NT2/D1 (cell line): ENCODE measurements at regions not wholly inside any gene's neighbourhood (a gene's known extent, or its start where the extent isn't known, plus 50 kb on each side); places are given as distances from the start of the nearest gene placed in this dataset.

Source experiments
- DNase-seq: peaks from one replicate; pipeline ENCODE4 v3.0.0-alpha.2; 2011; ENCODE audit warnings: low read depth, low spot score
- H3K27me3 ChIP-seq: 2 replicates; pipeline ENCODE4 v1.6.0; 2011; ENCODE audit warnings: mild to moderate bottlenecking; ENCODE audit not compliant: insufficient read length, insufficient read depth
- H3K36me3 ChIP-seq: 2 replicates; pipeline ENCODE4 v1.6.1; 2011; ENCODE audit warnings: mild to moderate bottlenecking, low read length, mixed read lengths; ENCODE audit not compliant: insufficient read depth, insufficient read length
- H3K4me1 ChIP-seq: 2 replicates; pipeline ENCODE4 v1.5.1; 2011; ENCODE audit not compliant: insufficient read depth, insufficient read length
- H3K4me3 ChIP-seq: 2 replicates; pipeline ENCODE4 v1.5.1; 2011; ENCODE audit warnings: low read depth; ENCODE audit not compliant: insufficient read length
- H3K9ac ChIP-seq: 2 replicates; pipeline ENCODE4 v1.6.0; 2011; ENCODE audit warnings: low read depth; ENCODE audit not compliant: insufficient read length
- H3K9me3 ChIP-seq: 2 replicates; pipeline ENCODE4 v1.5.1; 2011; ENCODE audit warnings: mild to moderate bottlenecking, low read length; ENCODE audit not compliant: insufficient read depth
- SUZ12 ChIP-seq: IDR thresholded peaks from 2 replicates; pipeline ENCODE4 v1.6.1; 2011; ENCODE audit not compliant: insufficient read length, insufficient read depth; ENCODE audit errors: extremely low read depth
- YY1 ChIP-seq: IDR thresholded peaks from 2 replicates; pipeline ENCODE4 v1.6.1; 2011; ENCODE audit not compliant: insufficient read length, insufficient read depth
- ZNF274 ChIP-seq: IDR thresholded peaks from 2 replicates; pipeline ENCODE4 v1.6.1; 2011; ENCODE audit warnings: mild to moderate bottlenecking, low read depth, low read length

- no peak for DNase-seq
- no peaks in the 10 kb centered on the region for H3K36me3 ChIP-seq
Observed at GRCh38 chr17:77670173-77670572, 288.3 kb upstream of the TNRC6C start.

GRCh38 chr17:77674358-77674757, 284.1 kb upstream of the TNRC6C start:
- Histone ChIP-seq H3K36me3 (no peaks in the 10 kb centered on the region), H3K9ac (no peak overlapping the region), H3K4me3 (no peak overlapping the region), H3K4me1 (peaks cover 5% of the 10 kb centered on the region), H3K27me3 (no peaks in the 10 kb centered on the region), H3K9me3 (peaks cover under 1% of the 10 kb centered on the region; the same call in 1 of the 2 replicates)
- DNase-seq: no peak
- TF ChIP-seq SUZ12 (no peak), YY1 (no peak), ZNF274 (no peak)

More at GRCh38 chr17:77670173-77670572, 288.3 kb upstream of the TNRC6C start:
- no peak overlapping the region for H3K9ac ChIP-seq
- H3K4me3 ChIP-seq: no peak overlapping the region
- TF ChIP-seq YY1 (no peak), ZNF274 (no peak), SUZ12 (no peak)
- no peaks in the 10 kb centered on the region for H3K27me3 ChIP-seq
- H3K4me1 ChIP-seq: no peaks in the 10 kb centered on the region
- peaks cover 17% of the 10 kb centered on the region for H3K9me3 ChIP-seq

GRCh38 chr17:77675411-77675810, 283.1 kb upstream of the TNRC6C start:
- TF ChIP-seq ZNF274 (no peak), SUZ12 (no peak), YY1 (no peak)
- Histone ChIP-seq H3K4me1 (peaks cover 5% of the 10 kb centered on the region), H3K4me3 (no peak overlapping the region), H3K9me3 (no peaks in the 10 kb centered on the region), H3K9ac (no peak overlapping the region), H3K27me3 (no peaks in the 10 kb centered on the region), H3K36me3 (no peaks in the 10 kb centered on the region)
- DNase-seq: no peak

GRCh38 chr17:77675816-77676215, 282.7 kb upstream of the TNRC6C start:
- H3K4me3 ChIP-seq: no peak overlapping the region
- TF ChIP-seq YY1 (no peak), SUZ12 (no peak), ZNF274 (no peak)
- H3K36me3 ChIP-seq: no peaks in the 10 kb centered on the region
- H3K4me1 ChIP-seq: peaks cover 5% of the 10 kb centered on the region
- H3K9me3 ChIP-seq: no peaks in the 10 kb centered on the region
- DNase-seq: no peak
- H3K9ac ChIP-seq: no peak overlapping the region
- no peaks in the 10 kb centered on the region for H3K27me3 ChIP-seq

GRCh38 chr17:77676237-77676661, 282.3 kb upstream of the TNRC6C start:
- Histone ChIP-seq H3K9me3 (no peaks in the 10 kb centered on the region), H3K4me3 (no peak overlapping the region), H3K36me3 (no peaks in the 10 kb centered on the region), H3K4me1 (peaks cover 5% of the 10 kb centered on the region), H3K9ac (no peak overlapping the region), H3K27me3 (no peaks in the 10 kb centered on the region)
- no peak for DNase-seq
- TF ChIP-seq SUZ12: no peak
- TF ChIP-seq YY1: no peak
- no peak for TF ChIP-seq ZNF274

GRCh38 chr17:77677211-77677610, 281.3 kb upstream of the TNRC6C start:
- TF ChIP-seq YY1 (no peak), ZNF274 (no peak), SUZ12 (no peak)
- Histone ChIP-seq H3K9me3 (no peaks in the 10 kb centered on the region), H3K9ac (no peak overlapping the region), H3K27me3 (no peaks in the 10 kb centered on the region), H3K4me3 (no peak overlapping the region), H3K4me1 (peaks cover 5% of the 10 kb centered on the region), H3K36me3 (no peaks in the 10 kb centered on the region)
- no peak for DNase-seq

- H3K4me1 ChIP-seq: peaks cover 5% of the 10 kb centered on the region
- H3K36me3 ChIP-seq: no peaks in the 10 kb centered on the region
- no peaks in the 10 kb centered on the region for H3K9me3 ChIP-seq
- H3K4me3 ChIP-seq: no peak overlapping the region
- no peaks in the 10 kb centered on the region for H3K27me3 ChIP-seq
- no peak overlapping the region for H3K9ac ChIP-seq
- DNase-seq: no peak
- TF ChIP-seq ZNF274: no peak
- no peak for TF ChIP-seq YY1
- no peak for TF ChIP-seq SUZ12
Observed at GRCh38 chr17:77677630-77678029, 280.9 kb upstream of the TNRC6C start.
